HCT116 (cell line): ENCODE measurements at regions not wholly inside any gene's neighbourhood (a gene's known extent, or its start where the extent isn't known, plus 50 kb on each side); places are given as distances from the start of the nearest gene placed in this dataset.

Experiments used
- ATAC-seq: fragments of 200-7000 bp; cut with Tn5 transposase; 2 replicates; pipeline ENCODE4 v1.9.1; 2020; ENCODE audit warnings: mild to moderate bottlenecking, moderate library complexity
- BruUV-seq: library from RNA; stranded (reverse); fragments of 400-500 nt; replicated peaks from 2 replicates; lab custom pipeline; 2021; lab: Mats Ljungman, UMichigan
- CTCF ChIA-PET: fragments of 300-600 bp; sonication (Branson Sonifier 250); formaldehyde crosslinking; loops from one replicate; lab custom pipeline; 2021; ENCODE audit warnings: antibody characterized with exemption; lab: Charles Lee
- POLR2A ChIA-PET: fragments of 300-600, 350-600 bp; sonication (Branson Sonifier 250); formaldehyde crosslinking; loops from one replicate; lab custom pipeline; 2021; ENCODE audit warnings: antibody characterized with exemption; lab: Charles Lee
- RAD21 ChIA-PET, 2 experiments: fragments of 300-600 bp; sonication (Branson Sonifier 250); formaldehyde crosslinking; loops; one replicate each; lab custom pipeline; 2023; ENCODE audit warnings: low total read pairs in 2 of 2; ENCODE audit not compliant: uncharacterized antibody in 2 of 2, unreplicated experiment in 2 of 2, low non-redundant PET in 1 of 2; lab: Charles Lee
- DNase-seq: peaks from one replicate; pipeline ENCODE4 v3.0.0-alpha.2; 2010; ENCODE audit warnings: low read depth, low spot score
- H2AFZ ChIP-seq: fragments of 200-600 bp; shearing (Covaris generic), sonication (generic); 2 replicates; pipeline ENCODE4 v1.6.1; 2017; ENCODE audit warnings: low read depth, mixed run types, mixed read lengths, antibody characterized with exemption, low read length; ENCODE audit not compliant: poor library complexity, severe bottlenecking
- H3K27ac ChIP-seq: 2 replicates; pipeline ENCODE4 v1.5.1; 2012; ENCODE audit warnings: low read depth, low read length
- H3K27me3 ChIP-seq: fragments of 200-600 bp; sonication (generic); 2 replicates; pipeline ENCODE4 v1.6.1; 2016; ENCODE audit warnings: mixed run types, low read length, mixed read lengths; ENCODE audit not compliant: insufficient read depth
- H3K36me3 ChIP-seq, 2 experiments: fragments of 200-500 bp in 1 of 2; fragments of 200-600 bp in 1 of 2; sonication (Bioruptor generic) in 1 of 2; sonication (generic) in 1 of 2; 2 replicates each; pipeline versions ENCODE4 v1.5.1 to v1.6.1; 2014 to 2016; ENCODE audit warnings: low read length in 2 of 2, inconsistent platforms in 1 of 2, mixed read lengths in 1 of 2, mixed run types in 1 of 2; ENCODE audit not compliant: insufficient read depth in 2 of 2, control insufficient read depth in 1 of 2
- H3K4me1 ChIP-seq, 2 experiments: fragments of 200-600 bp in 1 of 2; sonication (generic) in 1 of 2; 2 replicates each; pipeline versions ENCODE4 v1.5.1 to v1.6.1; 2012 to 2017; ENCODE audit warnings: low read length in 2 of 2, inconsistent platforms in 1 of 2, mild to moderate bottlenecking in 1 of 2, mixed read lengths in 1 of 2, mixed run types in 1 of 2, moderate library complexity in 1 of 2; ENCODE audit not compliant: insufficient read depth in 2 of 2, control insufficient read depth in 1 of 2
- H3K4me2 ChIP-seq: fragments of 200-600 bp; sonication (generic); 2 replicates; pipeline ENCODE4 v1.6.1; 2017; ENCODE audit warnings: mixed run types, low read length, mixed read lengths
- H3K4me3 ChIP-seq, 2 experiments: fragments of 200-600 bp in 1 of 2; sonication (generic) in 1 of 2; replicated peaks in 1 of 2; 2 replicates each; pipeline ENCODE4 v1.5.1; 2011 to 2016; ENCODE audit warnings: low read length in 2 of 2, control low read depth in 1 of 2, low read depth in 1 of 2, mild to moderate bottlenecking in 1 of 2, mixed read lengths in 1 of 2, mixed run types in 1 of 2
- H3K79me2 ChIP-seq: fragments of 200-600 bp; sonication (generic); 2 replicates; pipeline ENCODE4 v1.6.1; 2017; ENCODE audit warnings: mild to moderate bottlenecking, mixed run types, low read length, moderate library complexity, mixed read lengths; ENCODE audit not compliant: insufficient read depth
- H3K9ac ChIP-seq: fragments of 200-600 bp; sonication (generic); 2 replicates; pipeline ENCODE4 v1.6.1; 2016; ENCODE audit warnings: low read length, mixed read lengths
- H3K9me2 ChIP-seq: fragments of 200-600 bp; sonication (generic), shearing (Covaris generic); 2 replicates; pipeline ENCODE4 v1.6.1; 2017; ENCODE audit warnings: mixed run types, mild to moderate bottlenecking, moderate library complexity; ENCODE audit not compliant: insufficient read depth
- H3K9me3 ChIP-seq, 2 experiments: fragments of 200-500 bp in 1 of 2; fragments of 200-600 bp in 1 of 2; sonication (Bioruptor generic) in 1 of 2; sonication (generic) in 1 of 2; 2 replicates each; pipeline ENCODE4 v1.6.1; 2014 to 2017; ENCODE audit warnings: low read length in 2 of 2, mixed read lengths in 2 of 2, inconsistent platforms in 1 of 2, low read depth in 1 of 2, mild to moderate bottlenecking in 1 of 2, mixed run types in 1 of 2, moderate library complexity in 1 of 2; ENCODE audit not compliant: control insufficient read depth in 1 of 2, insufficient read depth in 1 of 2
- H4K20me1 ChIP-seq: fragments of 200-600 bp; sonication (generic), shearing (Covaris generic); 2 replicates; pipeline ENCODE4 v1.6.1; 2017; ENCODE audit warnings: mixed run types, mild to moderate bottlenecking, moderate library complexity; ENCODE audit not compliant: insufficient read depth
- CBX3 ChIP-seq: IDR thresholded peaks from 2 replicates; pipeline ENCODE4 v1.6.1; 2012; ENCODE audit warnings: low read depth
- EGR1 ChIP-seq: IDR thresholded peaks from 2 replicates; pipeline ENCODE4 v1.6.1; 2012; ENCODE audit warnings: low read depth
- ELF1 ChIP-seq: IDR thresholded peaks from 2 replicates; pipeline ENCODE4 v1.6.1; 2012; ENCODE audit warnings: low read depth, borderline replicate concordance
- EZH2 ChIP-seq: fragments of 200-600 bp; sonication (generic); IDR thresholded peaks from 2 replicates; pipeline ENCODE4 v1.6.1; 2017; ENCODE audit warnings: antibody characterized with exemption, mixed run types
- FOSL1 ChIP-seq: IDR thresholded peaks from 2 replicates; pipeline ENCODE4 v1.6.1; 2012; ENCODE audit warnings: low read depth
- SIN3A ChIP-seq: IDR thresholded peaks from 2 replicates; pipeline ENCODE4 v1.6.1; 2012; ENCODE audit warnings: low read depth
- SRF ChIP-seq: IDR thresholded peaks from 2 replicates; pipeline ENCODE4 v1.6.1; 2012; ENCODE audit warnings: low read depth
- YY1 ChIP-seq: IDR thresholded peaks from 2 replicates; pipeline ENCODE4 v1.6.1; 2011; ENCODE audit warnings: low read length, low read depth, moderate library complexity, mild to moderate bottlenecking; ENCODE audit not compliant: insufficient replicate concordance; ENCODE audit errors: extremely low read depth
- ZNF274 ChIP-seq: fragments of 200-500 bp; sonication (Bioruptor generic); IDR thresholded peaks from 2 replicates; pipeline ENCODE4 v1.6.1; 2014; ENCODE audit warnings: mild to moderate bottlenecking, low read depth, low read length, inconsistent platforms
- intact Hi-C: fragments of 100-400 bp; cut with micrococcal nuclease; formaldehyde crosslinking; loops from 2 replicates; pipeline ENCODE4 v1.10.0; 2022
- TF ChIP-seq, protein P1 (sequence below): IDR thresholded peaks from 2 replicates; pipeline ENCODE4 v1.6.1; 2012

DNA sequence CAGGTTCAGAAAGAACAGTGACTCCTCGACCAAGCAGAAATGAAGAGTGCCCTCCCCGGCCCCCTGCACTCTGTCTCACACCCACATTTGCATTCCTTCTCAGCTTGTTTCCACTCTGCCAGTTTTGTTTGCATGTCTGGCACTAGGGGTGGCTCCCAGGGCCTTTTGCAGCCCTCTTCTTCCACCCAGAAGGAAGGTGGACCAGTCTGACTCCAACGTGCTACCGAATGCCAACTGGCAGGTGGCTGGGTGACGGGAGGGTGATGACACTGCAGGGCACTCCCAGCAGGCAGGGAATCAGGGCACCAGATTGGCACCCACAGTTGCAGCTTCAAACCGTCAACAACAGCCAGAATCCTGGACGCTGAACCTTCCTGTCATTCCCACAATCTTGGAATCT, 371.1 kb downstream of the TXNL1 start:
- Histone ChIP-seq H3K9ac (no peak overlapping the region), H2AFZ (no peak overlapping the region), H3K36me3 (no peaks in the 10 kb centered on the region), H4K20me1 (no peaks in the 10 kb centered on the region), H3K4me3 (no peak overlapping the region), H3K27ac (no peak overlapping the region), H3K9me3 (peaks cover 6 to 26% of the 10 kb centered on the region in 2 experiments; a peak in 2 of 4 replicates), H3K79me2 (no peaks in the 10 kb centered on the region), H3K9me2 (no peaks in the 10 kb centered on the region), H3K4me1 (no peaks in the 10 kb centered on the region), H3K4me2 (no peak overlapping the region), H3K27me3 (no peaks in the 10 kb centered on the region)
- DNase-seq (no peak), ATAC-seq (no peak)
- POLR2A ChIA-PET = no interaction called here
- intact Hi-C loops = no loop called here
- RAD21 ChIA-PET = no interaction called here
- no TSS peak for BruUV-seq
- CTCF ChIA-PET = no interaction called here
- TF ChIP-seq SIN3A (no peak), ZNF274 (no peak), ELF1 (no peak), YY1 (no peak), EZH2 (no peak)
- TF ChIP-seq, protein P1, sequence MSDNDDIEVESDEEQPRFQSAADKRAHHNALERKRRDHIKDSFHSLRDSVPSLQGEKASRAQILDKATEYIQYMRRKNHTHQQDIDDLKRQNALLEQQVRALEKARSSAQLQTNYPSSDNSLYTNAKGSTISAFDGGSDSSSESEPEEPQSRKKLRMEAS = no peak

DNA sequence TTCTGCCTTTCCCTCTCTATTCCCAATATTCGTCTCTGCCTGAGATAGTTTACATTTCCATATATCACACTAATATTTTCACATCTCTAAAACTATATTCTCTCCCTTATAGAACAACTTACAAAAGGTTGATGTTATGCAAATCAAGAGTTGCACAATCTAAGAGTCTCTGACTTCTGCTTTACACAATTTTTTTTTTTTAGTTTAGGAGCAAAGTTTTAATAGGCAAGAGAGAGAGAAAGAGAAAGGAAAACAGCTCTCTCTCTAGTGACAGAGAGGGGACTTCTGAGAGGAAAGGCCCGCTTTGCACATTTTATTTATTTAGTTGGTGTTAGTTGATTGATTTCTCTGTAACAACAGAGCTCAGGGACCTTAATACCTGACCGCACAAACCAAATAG, 380.2 kb downstream of the TXNL1 start:
- RAD21 ChIA-PET = no interaction called here
- no peak overlapping the region for H3K9ac ChIP-seq
- no peak overlapping the region for H3K4me3 ChIP-seq
- H3K4me1 ChIP-seq = no peaks in the 10 kb centered on the region
- intact Hi-C loops = no loop called here
- H3K9me2 ChIP-seq = no peaks in the 10 kb centered on the region
- BruUV-seq = no TSS peak
- no peaks in the 10 kb centered on the region for H3K79me2 ChIP-seq
- CTCF ChIA-PET = no interaction called here
- no peaks in the 10 kb centered on the region for H3K36me3 ChIP-seq
- no peak for DNase-seq
- ATAC-seq = no peak
- H4K20me1 ChIP-seq = no peaks in the 10 kb centered on the region
- no peak overlapping the region for H2AFZ ChIP-seq
- H3K4me2 ChIP-seq = no peak overlapping the region
- H3K27ac ChIP-seq = no peak overlapping the region
- POLR2A ChIA-PET = no interaction called here
- TF ChIP-seq EGR1 (no peak), FOSL1 (no peak), YY1 (no peak), CBX3 (no peak), SRF (no peak)
- H3K9me3 ChIP-seq = peaks cover 6 to 11% of the 10 kb centered on the region in 2 experiments; a peak in 2 of 4 replicates
- H3K27me3 ChIP-seq = no peaks in the 10 kb centered on the region
